Right atrium auricular region (tissue), 2 donors: ENCODE measurements at regions not wholly inside any gene's neighbourhood (a gene's known extent, or its start where the extent isn't known, plus 50 kb on each side); places are given as distances from the start of the nearest gene placed in this dataset.

Source experiments
- DNase-seq: peaks from one replicate; pipeline ENCODE4 v3.0.0-alpha.2; 2019; ENCODE audit warnings: low spot score
- H3K27ac ChIP-seq, 2 donors: fragments of 200-600 bp; sonication (generic); 1 replicate in 1 of 2; 2 replicates in 1 of 2; pipeline ENCODE4 v1.5.1; 2016 to 2019
- H3K27me3 ChIP-seq, 2 donors: fragments of 200-600 bp; sonication (generic); one replicate each; pipeline versions ENCODE4 v1.5.1 to v1.6.0; 2017 to 2019
- H3K36me3 ChIP-seq: fragments of 200-600 bp; sonication (generic); one replicate; pipeline ENCODE4 v1.5.1; 2016
- H3K4me1 ChIP-seq, 2 donors: fragments of 200-600 bp; sonication (generic); one replicate each; pipeline versions ENCODE4 v1.5.1 to v1.6.0; 2017 to 2019
- H3K4me3 ChIP-seq, 2 donors: fragments of 200-600 bp; sonication (generic); 1 replicate in 1 of 2; 2 replicates in 1 of 2; pipeline ENCODE4 v1.5.1; 2017 to 2019; ENCODE audit warnings: mild to moderate bottlenecking in 1 of 2, moderate library complexity in 1 of 2
- H3K9me3 ChIP-seq, 2 donors: fragments of 200-600 bp; sonication (generic); one replicate each; pipeline ENCODE4 v1.5.1; 2019
- CTCF ChIP-seq, 2 donors: fragments of 200-600 bp; sonication (generic); IDR thresholded peaks; one replicate each; pipeline ENCODE4 v1.5.1; 2019; ENCODE audit warnings: antibody characterized with exemption in 2 of 2

- Histone ChIP-seq H3K36me3 (no peaks in the 10 kb centered on the region), H3K9me3 (no peaks in the 10 kb centered on the region), H3K4me1 (no peaks in the 10 kb centered on the region), H3K27ac (no peak overlapping the region), H3K4me3 (no peak overlapping the region), H3K27me3 (no peaks in the 10 kb centered on the region)
- DNase-seq: no peak
- TF ChIP-seq CTCF (IDR thresholded peaks at IDR 0.05): no peak
These were observed 84.8 kb downstream of the TTLL2 start for GRCh38 chr6:167409694-167410093.

GRCh38 chr6:167410462-167410861 lies 85.6 kb downstream of the TTLL2 start:
- Histone ChIP-seq H3K27ac (no peak overlapping the region), H3K27me3 (no peaks in the 10 kb centered on the region), H3K4me1 (no peaks in the 10 kb centered on the region), H3K9me3 (no peaks in the 10 kb centered on the region), H3K4me3 (no peak overlapping the region), H3K36me3 (no peaks in the 10 kb centered on the region)
- no peak for DNase-seq
- no peak for TF ChIP-seq CTCF (IDR thresholded peaks at IDR 0.05)

DNA sequence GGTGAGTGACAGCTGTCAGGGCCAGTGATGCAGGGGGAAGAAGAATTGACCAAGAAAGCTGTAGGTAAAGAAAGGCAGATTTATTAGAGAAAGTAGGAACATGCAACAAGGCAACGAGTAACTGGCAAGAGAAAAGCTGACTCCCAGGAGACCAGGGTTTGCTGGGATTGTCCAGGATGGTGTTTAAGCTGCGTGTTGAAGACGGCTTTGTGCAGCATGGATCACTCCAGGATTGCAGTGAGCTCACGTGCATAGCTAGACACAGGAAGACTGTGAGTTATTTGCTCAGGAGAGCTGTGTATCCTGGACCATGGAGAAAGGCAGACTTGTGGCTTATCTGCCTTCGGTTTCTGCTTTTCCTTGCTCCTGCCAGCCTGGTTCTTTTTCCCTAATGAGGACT lies 87.6 kb downstream of the TTLL2 start:
- Histone ChIP-seq H3K4me1 (no peaks in the 10 kb centered on the region), H3K36me3 (no peaks in the 10 kb centered on the region), H3K27ac (no peak overlapping the region), H3K4me3 (no peak overlapping the region), H3K9me3 (no peaks in the 10 kb centered on the region), H3K27me3 (no peaks in the 10 kb centered on the region)
- TF ChIP-seq CTCF (IDR thresholded peaks at IDR 0.05): no peak
- no peak for DNase-seq

DNA sequence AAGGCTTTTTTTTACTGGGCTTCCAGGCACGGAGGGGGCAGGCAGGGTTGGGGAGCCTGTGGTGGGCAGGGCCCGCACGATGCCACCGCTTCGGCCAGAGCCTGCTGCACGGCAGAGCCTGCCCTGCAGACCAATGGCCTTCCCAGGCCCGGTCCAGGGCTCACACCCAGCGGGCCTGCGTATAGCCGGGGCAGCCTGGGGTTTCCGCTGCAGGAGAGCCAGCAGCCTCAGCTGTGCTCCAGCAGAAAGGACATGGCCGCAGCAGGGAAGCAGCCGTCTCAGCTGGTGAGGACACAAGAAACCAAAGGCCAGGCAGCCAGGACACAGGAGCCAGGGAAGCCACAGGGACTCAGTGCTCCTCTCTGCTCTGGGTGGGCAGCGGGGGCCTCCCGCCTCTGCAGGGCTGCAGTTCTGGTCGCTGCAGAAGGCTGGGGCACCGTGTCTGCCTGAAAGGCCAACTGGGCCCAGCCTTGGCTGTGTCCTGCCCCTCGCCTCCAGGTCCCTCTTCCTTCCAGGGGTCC lies 90.6 kb downstream of the TTLL2 start:
- TF ChIP-seq CTCF (IDR thresholded peaks at IDR 0.05): no peak
- DNase-seq: no peak
- no peaks in the 10 kb centered on the region for H3K36me3 ChIP-seq

DNA sequence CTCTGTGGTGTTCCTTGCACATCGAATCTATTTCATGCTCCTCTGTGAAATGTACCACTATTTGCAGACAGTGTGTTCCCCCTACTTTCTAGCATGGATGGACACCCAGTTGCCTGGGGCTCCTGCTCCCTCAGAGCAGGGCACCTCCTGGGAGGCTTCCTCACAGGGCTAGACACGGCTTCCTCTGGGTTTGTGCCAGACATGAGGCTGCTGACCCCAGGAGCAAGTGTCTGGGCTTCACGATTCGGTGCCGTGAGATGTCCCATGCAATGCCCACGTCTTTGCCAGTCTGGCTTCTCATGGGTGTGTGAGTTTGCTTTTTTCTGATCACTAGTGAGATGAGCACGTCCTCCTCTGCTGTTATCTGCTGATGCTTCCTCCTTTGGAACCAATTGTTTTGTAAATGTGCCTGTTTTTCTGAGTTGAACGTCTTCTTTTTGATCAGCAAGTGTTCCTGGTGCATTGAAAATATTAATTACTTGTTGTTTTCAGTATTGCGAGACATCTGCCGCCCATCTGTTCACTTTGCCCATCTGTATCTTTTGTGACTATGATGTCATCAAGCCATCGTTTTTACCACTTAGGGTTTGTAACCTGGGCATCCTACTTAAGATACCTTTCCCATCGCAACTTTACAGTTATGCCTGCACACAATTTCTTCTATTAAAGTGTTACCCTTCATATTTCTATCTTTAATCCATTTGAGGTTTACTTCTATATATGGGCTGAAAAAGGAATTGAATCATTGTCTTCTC lies 92.0 kb downstream of the TTLL2 start:
- Histone ChIP-seq H3K9me3 (no peaks in the 10 kb centered on the region), H3K27ac (no peak overlapping the region), H3K4me3 (no peak overlapping the region), H3K4me1 (no peaks in the 10 kb centered on the region), H3K36me3 (no peaks in the 10 kb centered on the region), H3K27me3 (no peaks in the 10 kb centered on the region)
- TF ChIP-seq CTCF (IDR thresholded peaks at IDR 0.05): no peak
- DNase-seq: no peak

More for the DNA sequence above, 90.6 kb downstream of the TTLL2 start:
- Histone ChIP-seq H3K4me3 (no peak overlapping the region), H3K27me3 (no peaks in the 10 kb centered on the region), H3K27ac (no peak overlapping the region), H3K9me3 (no peaks in the 10 kb centered on the region), H3K4me1 (no peaks in the 10 kb centered on the region)

- Histone ChIP-seq H3K27me3 (no peaks in the 10 kb centered on the region), H3K4me1 (no peaks in the 10 kb centered on the region), H3K36me3 (no peaks in the 10 kb centered on the region), H3K4me3 (no peak overlapping the region), H3K9me3 (no peaks in the 10 kb centered on the region), H3K27ac (no peak overlapping the region)
- no peak for TF ChIP-seq CTCF (IDR thresholded peaks at IDR 0.05)
- peak; percentile 40 for DNase-seq
These were observed 95.3 kb downstream of the TTLL2 start for GRCh38 chr6:167420177-167420576.
